ENCODE measurements at regions not wholly inside any gene's neighbourhood (a gene's known extent, or its start where the extent isn't known, plus 50 kb on each side); places are given as distances from the start of the nearest gene placed in this dataset.

GRCh38 chr1:112271270-112271669 is 124.7 kb upstream of the CTTNBP2NL start:
- 84% methylated on average over 3 of the region's 3 CpGs for WGBS
- Histone ChIP-seq H3K4me1 (peaks cover 16% of the 10 kb centered on the region), H3K27ac (no peak overlapping the region), H3K36me3 (no peaks in the 10 kb centered on the region), H3K4me3 (no peak overlapping the region), H3K9me3 (no peaks in the 10 kb centered on the region), H3K27me3 (peaks cover 3% of the 10 kb centered on the region)
- DNase-seq (ENCODE audit: low spot score in 2 of 2): no peak
- TF ChIP-seq EP300 (IDR thresholded peaks at IDR 0.05) (no peak), POLR2A (IDR thresholded peaks at IDR 0.05) (no peak), POLR2AphosphoS5 (IDR thresholded peaks at IDR 0.05) (no peak), CTCF (IDR thresholded peaks at IDR 0.05) (no peak)

GRCh38 chr1:112272101-112272772 is 123.8 kb upstream of the CTTNBP2NL start:
- TF ChIP-seq CTCF (IDR thresholded peaks at IDR 0.05): no peak
- no peak for TF ChIP-seq POLR2A (IDR thresholded peaks at IDR 0.05)
- TF ChIP-seq POLR2AphosphoS5 (IDR thresholded peaks at IDR 0.05): no peak
- no peak for TF ChIP-seq EP300 (IDR thresholded peaks at IDR 0.05)
- H3K36me3 ChIP-seq: no peaks in the 10 kb centered on the region
- DNase-seq (ENCODE audit: low spot score in 2 of 2): no peak
- H3K4me3 ChIP-seq: no peak overlapping the region
- peaks cover 3% of the 10 kb centered on the region for H3K27me3 ChIP-seq
- H3K27ac ChIP-seq: no peak overlapping the region
- H3K4me1 ChIP-seq: peaks cover 16% of the 10 kb centered on the region
- 72% methylated on average over 6 of the region's 6 CpGs for WGBS
- no peaks in the 10 kb centered on the region for H3K9me3 ChIP-seq

- no peak for DNase-seq (ENCODE audit: low spot score in 2 of 2)
- 79% methylated on average over 2 of the region's 2 CpGs for WGBS
- Histone ChIP-seq H3K27ac (no peak overlapping the region), H3K27me3 (peaks cover 4% of the 10 kb centered on the region), H3K9me3 (no peaks in the 10 kb centered on the region), H3K36me3 (no peaks in the 10 kb centered on the region), H3K4me3 (no peak overlapping the region), H3K4me1 (no peaks in the 10 kb centered on the region)
- TF ChIP-seq POLR2AphosphoS5 (IDR thresholded peaks at IDR 0.05): no peak
- TF ChIP-seq CTCF (IDR thresholded peaks at IDR 0.05): no peak
- no peak for TF ChIP-seq EP300 (IDR thresholded peaks at IDR 0.05)
- TF ChIP-seq POLR2A (IDR thresholded peaks at IDR 0.05): no peak
Observed at GRCh38 chr1:112284796-112285195, 111.2 kb upstream of the CTTNBP2NL start.

- TF ChIP-seq POLR2AphosphoS5 (IDR thresholded peaks at IDR 0.05) (no peak), CTCF (IDR thresholded peaks at IDR 0.05) (no peak), EP300 (IDR thresholded peaks at IDR 0.05) (no peak), POLR2A (IDR thresholded peaks at IDR 0.05) (no peak)
- peaks cover 4% of the 10 kb centered on the region for H3K27me3 ChIP-seq
- no peaks in the 10 kb centered on the region for H3K9me3 ChIP-seq
- H3K4me1 ChIP-seq: no peaks in the 10 kb centered on the region
- H3K36me3 ChIP-seq: no peaks in the 10 kb centered on the region
- H3K27ac ChIP-seq: no peak overlapping the region
- no peak for DNase-seq (ENCODE audit: low spot score in 2 of 2)
- H3K4me3 ChIP-seq: no peak overlapping the region
- WGBS: 66% methylated on average over 4 of the region's 4 CpGs
Observed at GRCh38 chr1:112285316-112285715, 110.7 kb upstream of the CTTNBP2NL start.

- 87% methylated on average over 3 of the region's 3 CpGs for WGBS
- TF ChIP-seq CTCF (IDR thresholded peaks at IDR 0.05) (no peak), EP300 (IDR thresholded peaks at IDR 0.05) (no peak), POLR2AphosphoS5 (IDR thresholded peaks at IDR 0.05) (no peak), POLR2A (IDR thresholded peaks at IDR 0.05) (no peak)
- no peak overlapping the region for H3K4me3 ChIP-seq
Observed at GRCh38 chr1:112285746-112286145, 110.3 kb upstream of the CTTNBP2NL start.

More at GRCh38 chr1:112285746-112286145, 110.3 kb upstream of the CTTNBP2NL start:
- DNase-seq (ENCODE audit: low spot score in 2 of 2): no peak
- Histone ChIP-seq H3K27ac (no peak overlapping the region), H3K9me3 (no peaks in the 10 kb centered on the region), H3K27me3 (peaks cover 4% of the 10 kb centered on the region), H3K36me3 (no peaks in the 10 kb centered on the region), H3K4me1 (no peaks in the 10 kb centered on the region)

Data from suprapubic skin (tissue), 4 donors.